Fibroblast of peridontal ligament (primary cell): ENCODE measurements at regions not wholly inside any gene's neighbourhood (a gene's known extent, or its start where the extent isn't known, plus 50 kb on each side); places are given as distances from the start of the nearest gene placed in this dataset.

ENCODE experiments used
- DNase-seq: peaks from one replicate; pipeline ENCODE4 v3.0.0-alpha.2; 2010; ENCODE audit errors: extremely low read depth

DNA sequence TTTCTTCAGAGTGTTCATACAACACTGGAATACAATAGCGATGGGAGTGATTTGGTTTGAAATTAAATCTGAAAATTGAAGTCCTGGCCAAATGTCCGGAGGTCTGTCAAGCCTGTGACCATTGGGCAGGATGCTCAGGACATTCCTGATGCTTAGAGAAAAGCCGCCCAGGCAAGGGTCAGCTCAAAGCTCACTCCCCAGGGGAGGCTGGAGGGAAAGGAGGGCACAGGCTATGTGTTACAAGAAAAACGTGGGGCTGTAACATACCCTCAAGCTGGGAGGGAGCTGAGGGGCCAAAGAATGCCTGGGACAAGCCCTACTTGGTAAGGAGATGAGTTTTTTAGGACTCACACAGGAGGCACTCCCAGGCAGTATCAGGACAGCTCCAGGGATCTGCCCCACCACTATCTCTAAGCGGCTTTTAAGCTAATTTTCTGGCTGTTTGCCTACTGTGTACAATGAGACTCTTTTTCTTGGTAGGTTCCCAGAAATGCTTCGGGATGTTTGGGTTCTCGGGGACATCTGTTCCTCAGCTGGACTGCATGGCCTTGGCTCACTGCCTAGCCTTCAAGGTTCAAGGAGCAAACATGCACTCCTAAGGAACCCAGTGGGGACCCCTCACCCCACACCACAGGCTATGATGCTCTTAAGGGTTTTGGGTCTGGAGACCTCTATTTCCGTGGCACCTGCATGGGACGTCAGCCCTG, 500.1 kb downstream of the BRD1 start:
- no peak for DNase-seq

- no peak for DNase-seq
Observed at GRCh38 chr22:49326558-49326957, 501.1 kb downstream of the BRD1 start.

DNA sequence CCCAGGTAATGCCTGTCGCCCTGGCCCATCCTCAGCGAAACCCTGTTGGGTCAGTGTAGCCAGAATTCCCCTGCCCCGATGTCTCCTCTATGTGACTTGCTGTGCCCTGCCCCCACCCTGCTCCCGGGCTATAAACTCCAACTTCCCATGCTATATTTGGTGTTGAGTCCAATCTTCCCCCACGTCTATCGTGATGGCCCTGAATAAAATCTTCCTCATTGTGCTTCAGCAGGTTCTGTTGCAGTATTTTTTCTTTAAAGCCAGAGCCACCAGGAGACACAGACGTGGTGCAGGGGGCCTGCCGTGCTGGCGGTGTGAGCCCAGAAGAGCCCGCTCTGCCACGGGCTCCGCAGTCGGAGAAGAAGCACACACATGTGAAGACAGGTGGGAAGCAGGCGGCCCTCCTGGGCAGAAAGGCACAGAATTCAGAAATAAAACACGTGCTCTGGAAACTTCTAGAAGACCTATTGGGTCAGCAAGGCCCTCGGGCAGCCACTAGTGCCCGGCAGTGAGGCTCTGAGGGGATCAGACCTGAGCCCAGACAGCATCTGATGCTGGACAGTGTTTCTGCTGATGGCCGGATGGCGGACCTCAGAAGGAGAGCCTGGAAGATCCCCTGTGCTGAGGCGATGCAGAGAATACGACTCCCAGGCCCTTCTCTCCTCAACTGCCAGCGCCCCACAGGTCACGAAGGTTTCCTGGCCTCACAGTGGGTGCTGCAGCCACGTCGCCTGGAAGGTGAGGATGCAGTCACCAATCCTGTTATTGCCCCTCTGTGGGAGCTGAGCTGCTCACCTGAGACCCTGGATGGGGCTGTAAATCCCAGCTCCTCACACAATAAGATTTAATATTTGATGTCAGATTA, 501.9 kb downstream of the BRD1 start:
- no peak for DNase-seq

DNA sequence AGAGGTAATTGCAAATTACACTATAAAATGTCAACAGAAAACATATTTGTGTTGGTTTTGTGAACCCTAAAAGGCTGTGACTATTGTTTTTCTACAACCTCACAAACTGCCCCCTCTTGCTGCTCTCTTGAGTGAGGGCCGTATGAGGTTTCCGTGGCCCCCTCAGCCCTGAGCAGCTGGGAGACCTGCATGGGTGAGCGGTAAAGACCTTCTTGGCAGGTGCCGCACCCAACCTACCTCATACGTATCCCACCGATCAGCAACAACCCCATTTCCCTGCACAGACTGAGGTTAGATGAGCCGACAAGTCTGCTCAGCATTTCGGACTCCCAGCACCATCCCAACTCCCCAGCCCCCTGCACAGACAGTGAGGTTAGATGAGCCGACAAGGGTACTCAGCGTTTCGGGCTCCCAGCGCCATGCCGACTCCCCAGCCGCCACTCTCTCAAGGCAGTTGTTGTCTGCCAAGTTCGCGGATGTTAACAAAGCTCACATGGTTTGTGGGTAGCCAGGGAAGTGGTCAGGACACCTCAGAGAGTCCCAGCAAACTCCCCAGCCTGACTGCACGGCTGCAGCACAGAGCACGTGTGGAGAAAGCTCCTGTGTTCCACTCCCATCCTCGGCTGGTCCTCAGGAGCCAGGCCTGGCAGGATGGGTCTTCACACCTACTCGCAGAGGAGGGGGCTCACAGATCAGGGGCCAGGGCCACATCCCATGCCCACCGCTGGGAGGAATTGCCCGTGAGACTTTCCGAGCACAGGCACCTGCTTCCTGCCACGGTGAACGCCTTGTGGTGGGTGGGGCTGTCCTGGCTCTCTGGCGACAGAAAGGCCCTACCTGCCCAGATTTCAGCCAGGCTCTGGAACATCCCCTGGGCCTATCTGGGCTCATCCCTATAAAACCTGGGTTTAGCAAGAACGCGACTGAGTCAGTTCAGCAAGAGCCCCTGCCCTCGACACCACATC, 502.9 kb downstream of the BRD1 start:
- no peak for DNase-seq

- DNase-seq = no peak
Observed at GRCh38 chr22:49323751-49324415, 503.8 kb downstream of the BRD1 start.

DNA sequence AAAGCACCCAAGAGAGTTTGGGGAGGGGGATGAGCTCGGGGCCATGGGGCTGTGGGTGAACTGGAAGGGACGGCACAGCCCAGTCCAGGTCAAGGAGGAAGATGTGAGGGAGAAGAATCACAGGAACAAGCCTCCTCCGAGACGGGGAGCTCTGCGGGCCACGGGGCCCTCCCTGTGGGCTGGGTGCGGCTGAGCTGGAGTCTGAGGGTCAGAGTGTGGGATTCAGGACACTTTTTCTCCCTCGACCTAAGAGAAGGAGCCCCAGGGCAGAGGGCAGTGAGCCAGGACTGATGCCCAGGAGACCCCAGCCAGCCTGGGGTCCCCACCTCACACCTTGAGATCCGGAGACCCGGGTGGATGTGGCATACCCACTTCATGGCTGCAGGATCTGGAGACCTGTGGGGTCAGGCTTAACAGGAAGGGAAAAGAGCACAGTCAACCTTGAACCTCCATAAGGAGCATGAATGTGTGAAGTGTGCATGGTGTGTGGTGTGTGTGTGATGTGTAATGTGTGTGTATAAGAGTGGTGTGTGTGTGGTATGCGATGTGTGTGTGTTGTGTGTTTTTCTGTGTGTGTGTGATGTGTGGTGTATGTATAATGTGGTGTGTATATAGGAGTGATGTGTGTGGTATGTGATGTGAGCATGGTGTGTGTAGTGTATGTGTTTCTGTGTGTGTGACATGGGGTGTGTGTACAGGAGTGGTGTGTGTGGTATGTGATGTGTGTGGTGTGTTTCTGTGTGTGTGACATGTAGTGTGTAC, 504.6 kb downstream of the BRD1 start:
- no peak for DNase-seq

DNA sequence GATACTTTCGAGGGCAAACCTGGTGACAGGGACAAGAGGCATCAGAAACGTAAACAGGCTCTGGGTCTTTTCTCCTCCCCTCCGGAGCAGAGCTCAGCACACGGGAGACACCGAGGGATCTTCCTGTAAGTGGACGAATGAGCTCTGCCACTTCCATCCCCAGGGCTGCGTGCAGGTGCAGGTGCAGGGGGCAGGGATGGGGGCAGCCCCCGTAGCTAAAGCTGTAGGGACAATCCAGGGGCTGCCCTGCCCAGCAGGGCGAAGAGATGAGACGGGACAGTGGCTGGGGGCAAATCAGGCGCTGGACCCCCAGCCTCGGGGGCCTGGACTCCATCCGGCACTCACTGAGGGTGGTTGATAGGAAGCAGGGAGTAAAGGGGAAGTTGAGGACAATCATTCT, 505.4 kb downstream of the BRD1 start:
- no peak for DNase-seq

GRCh38 chr22:49321477-49322055, 506.1 kb downstream of the BRD1 start:
- no peak for DNase-seq

- DNase-seq = no peak
Observed at GRCh38 chr22:49320714-49321476, 506.8 kb downstream of the BRD1 start.

DNA sequence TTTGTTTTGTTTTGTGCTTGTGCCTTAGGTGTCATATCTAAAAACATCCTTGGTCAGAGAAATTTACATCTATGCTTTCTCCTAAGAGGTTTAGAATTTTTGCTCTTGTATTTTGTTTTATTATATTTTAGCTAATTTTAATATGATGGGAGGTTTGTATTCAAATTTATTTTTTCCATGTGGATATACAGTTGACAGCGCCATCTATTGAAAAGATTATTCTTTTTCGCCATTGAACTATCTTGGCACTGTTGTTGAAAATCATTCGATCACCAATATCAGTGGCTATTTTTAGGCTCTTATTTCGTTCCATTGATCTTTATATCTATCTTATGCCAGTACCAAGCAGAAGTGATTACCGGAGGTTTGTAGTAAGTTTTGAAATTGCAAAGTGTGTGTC, 510.3 kb downstream of the BRD1 start:
- DNase-seq = no peak

DNA sequence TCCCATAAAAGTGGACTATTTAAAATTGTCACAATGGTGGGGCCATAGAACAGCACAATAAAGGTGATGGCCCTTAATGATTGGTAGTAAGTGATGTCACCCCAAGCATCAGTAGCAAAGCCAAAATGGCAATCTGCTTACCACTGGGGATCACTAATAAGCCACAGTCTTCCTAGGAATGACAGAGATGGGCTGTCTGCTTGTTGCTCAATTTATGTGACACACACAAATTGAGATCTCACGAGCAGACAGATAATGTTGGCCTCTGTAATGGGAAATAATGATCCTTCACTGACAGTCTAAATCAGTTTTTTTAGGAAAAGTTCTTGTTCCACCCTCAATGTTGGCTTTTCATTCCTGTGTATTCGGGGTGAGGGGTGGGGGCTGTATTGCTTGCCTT, 515.1 kb downstream of the BRD1 start:
- DNase-seq = no peak

- DNase-seq = no peak
Observed at GRCh38 chr22:49310354-49310753, 517.3 kb downstream of the BRD1 start.

DNA sequence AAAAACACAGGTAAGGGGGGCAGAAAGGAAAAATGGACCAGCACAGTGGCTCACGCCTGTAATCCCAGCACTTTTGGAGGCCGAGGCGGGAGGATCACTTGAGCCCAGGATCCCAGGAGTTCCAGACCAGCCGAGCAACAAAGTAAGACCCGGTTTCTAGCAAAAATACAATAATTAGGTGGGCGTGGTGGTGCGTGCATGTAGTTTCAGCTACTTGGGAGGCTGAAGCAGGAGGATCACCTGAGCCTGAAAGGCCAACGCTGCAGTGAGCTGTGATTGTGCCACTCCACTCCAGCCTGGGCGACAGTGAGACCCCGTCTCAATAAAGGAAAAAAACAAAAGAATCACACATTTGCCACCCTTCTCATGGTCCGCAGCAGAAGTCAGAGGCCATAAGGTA, 519.4 kb downstream of the BRD1 start:
- DNase-seq = no peak

DNA sequence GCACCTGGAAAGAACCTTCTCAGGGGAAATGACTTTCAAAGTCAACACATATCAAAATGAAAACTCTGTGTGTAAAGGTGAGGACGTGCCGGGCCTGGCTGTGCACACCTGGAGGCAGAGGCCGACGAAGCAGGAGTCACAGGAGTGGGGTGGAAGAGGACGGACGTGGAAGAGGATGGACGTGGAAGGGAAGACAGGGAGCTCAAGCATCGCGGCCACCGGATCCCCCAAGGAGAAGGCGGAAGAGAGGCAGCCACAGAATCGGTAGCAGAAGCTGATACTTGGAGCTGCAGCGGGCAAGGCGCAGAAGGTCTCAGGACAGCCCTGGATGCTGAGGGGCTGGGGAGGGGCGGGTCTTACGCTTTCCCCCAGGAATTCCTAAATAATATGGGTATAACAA, 519.8 kb downstream of the BRD1 start:
- no peak for DNase-seq

DNA sequence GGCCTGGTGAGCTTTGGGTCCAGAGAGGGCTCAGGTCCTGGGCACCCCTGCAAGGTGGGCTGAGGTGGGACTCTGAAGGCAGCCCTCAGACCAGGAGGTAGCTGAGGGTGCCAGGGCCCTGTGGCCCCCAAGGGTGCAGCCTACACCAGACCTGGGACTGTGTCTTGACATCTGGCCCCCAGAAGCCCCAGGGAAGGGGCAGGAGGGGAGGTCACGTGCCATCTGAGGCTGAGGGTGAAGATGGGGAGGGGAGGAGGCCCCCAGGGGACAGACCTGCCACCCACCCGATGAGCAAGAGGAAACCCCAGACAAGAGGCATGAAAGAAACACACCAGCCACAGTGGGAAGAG, 520.2 kb downstream of the BRD1 start:
- no peak for DNase-seq

- DNase-seq = no peak
Observed at GRCh38 chr22:49306632-49307480, 520.8 kb downstream of the BRD1 start.

- DNase-seq = no peak
Observed at GRCh38 chr22:49305966-49306631, 521.6 kb downstream of the BRD1 start.

DNA sequence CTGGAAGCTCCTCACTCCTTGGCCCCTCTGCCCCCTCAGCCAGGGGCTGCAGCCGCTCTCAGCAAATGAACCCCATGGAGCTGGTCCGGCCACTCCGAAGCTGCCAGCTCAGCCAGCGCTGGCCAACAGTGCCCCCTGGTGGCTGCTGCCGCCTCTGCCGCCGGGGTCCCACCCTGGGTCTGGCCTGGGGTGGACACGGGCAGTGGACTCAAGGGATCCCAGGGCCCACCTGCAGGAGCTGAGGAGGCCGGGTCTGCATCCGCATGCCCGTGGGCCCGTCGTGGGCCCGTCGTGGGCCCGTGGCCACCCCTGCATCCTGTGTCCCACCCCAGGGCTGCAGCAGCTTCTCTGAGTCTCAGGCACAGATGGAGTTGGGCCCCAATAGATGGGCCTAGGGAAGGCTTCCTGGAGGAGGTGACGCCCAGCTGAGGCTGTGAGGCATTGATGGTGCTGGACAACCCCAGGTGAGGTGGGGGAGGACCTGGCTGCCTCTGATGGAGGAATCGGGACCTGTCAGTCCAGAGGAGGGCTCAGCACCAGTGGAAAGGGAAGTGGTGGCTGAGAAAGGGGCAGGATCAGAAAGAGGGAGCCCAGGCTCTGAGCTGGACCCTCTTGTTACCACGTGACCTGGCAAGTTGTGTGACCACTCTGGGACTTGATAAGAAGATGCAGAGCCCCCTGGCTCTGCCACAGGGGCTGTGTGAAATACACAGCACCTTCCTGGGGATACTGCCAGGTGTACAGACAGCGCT, 522.3 kb downstream of the BRD1 start:
- DNase-seq = no peak
